K562 (cell line): ENCODE measurements at regions not wholly inside any gene's neighbourhood (a gene's known extent, or its start where the extent isn't known, plus 50 kb on each side); places are given as distances from the start of the nearest gene placed in this dataset.

Experiments
- ATAC-seq: fragments of 200-7000 bp; cut with Tn5 transposase; 3 replicates; pipeline ENCODE4 v1.9.1; 2020; ENCODE audit warnings: moderate library complexity
- BruUV-seq: library from RNA; stranded (reverse); fragments of 400-500 nt; replicated peaks from 2 replicates; lab custom pipeline; 2021; lab: Mats Ljungman, UMichigan
- CTCF ChIA-PET: fragments of 300-600 bp; formaldehyde crosslinking; extraction: SDS; loops from one replicate; lab custom pipeline; 2021; ENCODE audit warnings: low intra/inter-chr PET ratio; lab: Yijun Ruan, JAX
- POLR2A ChIA-PET: fragments of 300-600, 350-650 bp; sonication (Branson Sonifier 250); formaldehyde crosslinking; extraction: SDS; loops from one replicate; lab custom pipeline; 2021; ENCODE audit warnings: antibody characterized with exemption, inconsistent platforms; lab: Yijun Ruan, JAX
- DNase-seq, 4 experiments: peaks; one replicate each; pipeline versions ENCODE4 v3.0.0 to v3.0.0-alpha.2; 2011 to 2018; ENCODE audit warnings: low spot score in 3 of 4, mixed read lengths in 3 of 4; ENCODE audit errors: extremely low read depth in 1 of 4
- FAIRE-seq: peaks from 2 replicates; lab custom pipeline; 2011; peaks lifted over from hg19 to GRCh38; lab: Jason Lieb, UNC
- H2AFZ ChIP-seq: 2 replicates; pipeline ENCODE4 v1.6.0; 2011; ENCODE audit warnings: low read depth, low read length, control low read depth, inconsistent platforms
- H3K27ac ChIP-seq: fragments of 200-600 bp; 3 replicates; pipeline ENCODE4 v1.8.0; 2011; ENCODE audit warnings: low read depth, mild to moderate bottlenecking, control low read depth, inconsistent platforms, low read length, moderate library complexity, mixed read lengths; ENCODE audit errors: extremely low read depth
- H3K27me3 ChIP-seq, 2 experiments: fragments of 300-600 bp in 1 of 2; 2 replicates in 1 of 2; 3 replicates in 1 of 2; pipeline versions ENCODE4 v1.6.0 to v1.8.0; 2011; ENCODE audit warnings: inconsistent platforms in 2 of 2, low read length in 2 of 2, mild to moderate bottlenecking in 1 of 2, mixed read lengths in 1 of 2, moderate library complexity in 1 of 2; ENCODE audit not compliant: control insufficient read depth in 2 of 2, insufficient read depth in 2 of 2
- H3K36me3 ChIP-seq: fragments of 300-600 bp; 3 replicates; pipeline ENCODE4 v1.8.0; 2011; ENCODE audit warnings: mild to moderate bottlenecking, low read length, inconsistent platforms; ENCODE audit not compliant: control insufficient read depth, insufficient read depth
- H3K4me1 ChIP-seq, 2 experiments: fragments of 200-600 bp in 1 of 2; replicated peaks in 1 of 2; 2 replicates in 1 of 2; 3 replicates in 1 of 2; pipeline versions ENCODE4 v1.5.1 to v1.8.0; 2011; ENCODE audit warnings: inconsistent platforms in 2 of 2, low read length in 2 of 2, mild to moderate bottlenecking in 1 of 2, mixed read lengths in 1 of 2, moderate library complexity in 1 of 2; ENCODE audit not compliant: control insufficient read depth in 2 of 2, insufficient read depth in 2 of 2
- H3K4me2 ChIP-seq: 2 replicates; pipeline ENCODE4 v1.6.1; 2011; ENCODE audit warnings: low read length, control low read depth, inconsistent platforms, mixed read lengths; ENCODE audit not compliant: insufficient read depth
- H3K4me3 ChIP-seq: fragments of 200-600 bp; sonication (generic), shearing (Covaris generic); 2 replicates; pipeline ENCODE4 v1.5.1; 2016; ENCODE audit warnings: control low read depth, inconsistent platforms
- H3K79me2 ChIP-seq: fragments of 200-600 bp; 3 replicates; pipeline ENCODE4 v1.8.0; 2011; ENCODE audit warnings: low read length, inconsistent platforms; ENCODE audit not compliant: control insufficient read depth, insufficient read depth
- H3K9ac ChIP-seq, 2 experiments: 2 replicates each; pipeline versions ENCODE4 v1.6.0 to v1.6.1; 2011; ENCODE audit warnings: low read depth in 2 of 2, low read length in 2 of 2, control low read depth in 1 of 2, inconsistent platforms in 1 of 2, mild to moderate bottlenecking in 1 of 2, mixed read lengths in 1 of 2; ENCODE audit not compliant: insufficient read depth in 1 of 2
- H3K9me1 ChIP-seq: one replicate; pipeline ENCODE4 v1.6.0; 2011; ENCODE audit warnings: inconsistent platforms, mild to moderate bottlenecking, low read length, moderate library complexity; ENCODE audit not compliant: control insufficient read depth, insufficient read depth
- H3K9me3 ChIP-seq: replicated peaks from 2 replicates; pipeline ENCODE4 v1.5.1; 2011; ENCODE audit warnings: low read depth, low read length, inconsistent platforms; ENCODE audit not compliant: control insufficient read depth, insufficient read depth
- H4K20me1 ChIP-seq: replicated peaks from 2 replicates; pipeline ENCODE4 v1.6.1; 2011; ENCODE audit warnings: low read length, inconsistent platforms, mixed read lengths; ENCODE audit not compliant: control insufficient read depth, insufficient read depth
- C11orf30 ChIP-seq: fragments of 450-650 bp; IDR thresholded peaks from 2 replicates; pipeline ENCODE4 v1.6.1; 2016; ENCODE audit warnings: low read depth, mild to moderate bottlenecking
- MAFF ChIP-seq: IDR thresholded peaks from 2 replicates; pipeline ENCODE4 v1.6.1; 2012; ENCODE audit warnings: low read length, improper control_type of control experiment
- MAFG ChIP-seq: fragments of 450-650 bp; conservative IDR thresholded peaks from 2 replicates; pipeline ENCODE4 v1.6.1; 2016; ENCODE audit warnings: missing genetic modification characterization, missing compliant biosample characterization
- MAFK ChIP-seq: IDR thresholded peaks from 2 replicates; pipeline ENCODE4 v1.6.1; 2011; ENCODE audit warnings: low read length, improper control_type of control experiment
- NFE2 ChIP-seq: IDR thresholded peaks from 2 replicates; pipeline ENCODE4 v1.6.1; 2014; ENCODE audit warnings: antibody characterized with exemption, low read depth
- NFE2L1 ChIP-seq: fragments of 450-650 bp; IDR thresholded peaks from 2 replicates; pipeline ENCODE4 v1.6.1; 2016; ENCODE audit warnings: missing genetic modification characterization, low read depth, mild to moderate bottlenecking, missing compliant biosample characterization, moderate library complexity, borderline replicate concordance
- ZFPM2 ChIP-seq: fragments of 250-450 bp; sonication (Bioruptor Pico); IDR thresholded peaks from 2 replicates; pipeline ENCODE4 v1.5.1; 2022; ENCODE audit warnings: mild to moderate bottlenecking
- ZNF184 ChIP-seq: sonication (generic); formaldehyde crosslinking; IDR thresholded peaks from 2 replicates; pipeline ENCODE4 v1.5.0; 2020; ENCODE audit warnings: missing genetic modification reagents
- ZNF316 ChIP-seq: fragments of 450-650 bp; IDR thresholded peaks from 2 replicates; pipeline ENCODE4 v1.6.1; 2016
- WGBS: fragments of 100-300 bp; shearing (Covaris generic); methylation state at CpG from one replicate; pipeline ENCODE4 v1.1.6; 2016; ENCODE audit warnings: low coverage, mixed read lengths; ENCODE audit not compliant: insufficient coverage; ENCODE audit errors: missing lambda C conversion rate; 5-methylcytosine and 5-hydroxymethylcytosine counted together
- in situ Hi-C: fragments of 300-500 bp; cut with MboI; formaldehyde crosslinking; loops from 4 replicates; pipeline ENCODE4 v1.15.0; 2018; ENCODE audit warnings: inconsistent platforms, mixed read lengths
- intact Hi-C: fragments of 100-400 bp; cut with micrococcal nuclease; formaldehyde crosslinking; loops from 2 replicates; pipeline ENCODE4 v1.14.2; 2022

GRCh38 chr7:117997862-117998825 is 124.9 kb upstream of the CTTNBP2 start:
- intact Hi-C loops (no loop called here), in situ Hi-C loops (no loop called here)
- TF ChIP-seq ZNF184 (CRISPR knock-in tag) = no peak
- TF ChIP-seq NFE2L1 (tag) = peak; percentile 73; the same call in 1 of the 2 replicates
- peak; percentile 47; the same call in 1 of the 2 replicates for TF ChIP-seq C11orf30
- peak; percentile 69 for TF ChIP-seq MAFK
- TF ChIP-seq ZFPM2 (CRISPR knock-in tag) = no peak
- TF ChIP-seq MAFF = peak; percentile 81
- peak; percentile 81 for TF ChIP-seq MAFG (tag)
- peak; percentile 64 for TF ChIP-seq ZNF316
- peak; percentile 17; the same call in 1 of the 2 replicates for TF ChIP-seq NFE2
- DNase-seq (no peak), ATAC-seq (no peak), FAIRE-seq (peak; percentile 11)
- no peaks in the 10 kb centered on the region for H4K20me1 ChIP-seq
- no peaks in the 10 kb centered on the region; a peak in 1 of 5 replicates for H3K27me3 ChIP-seq
- under 1% methylated on average over 7 of the region's 7 CpGs for WGBS
- H3K4me1 ChIP-seq = no peaks in the 10 kb centered on the region
- H3K4me3 ChIP-seq = no peak overlapping the region
- H3K36me3 ChIP-seq = no peaks in the 10 kb centered on the region
- H3K9me1 ChIP-seq = no peaks in the 10 kb centered on the region
- no peaks in the 10 kb centered on the region for H3K9me3 ChIP-seq
- ChIA-PET CTCF (no interaction called here), POLR2A (interaction anchor here (0.6 kb wide), 1 partner anchor 203 kb away, joined by 3 read pairs; no protein-coding TSS in a partner anchor)
- no peak overlapping the region for H3K9ac ChIP-seq
- H3K4me2 ChIP-seq = no peak overlapping the region
- no peak overlapping the region for H3K27ac ChIP-seq
- no peaks in the 10 kb centered on the region for H3K79me2 ChIP-seq
- no peak overlapping the region for H2AFZ ChIP-seq
- BruUV-seq = no TSS peak
